WTC11 (cell line): ENCODE measurements at regions not wholly inside any gene's neighbourhood (a gene's known extent, or its start where the extent isn't known, plus 50 kb on each side); places are given as distances from the start of the nearest gene placed in this dataset.

Source experiments
- AFF4 ChIP-seq: sonication (generic); formaldehyde crosslinking; IDR thresholded peaks from 2 replicates; pipeline ENCODE4 v1.8.1; 2023; ENCODE audit warnings: mild to moderate bottlenecking, missing genetic modification reagents, borderline replicate concordance
- CREB1 ChIP-seq: sonication (generic); formaldehyde crosslinking; IDR thresholded peaks from 2 replicates; pipeline ENCODE4 v1.8.0; 2023; ENCODE audit warnings: mild to moderate bottlenecking, missing genetic modification reagents
- CTCF ChIP-seq: fragments of 200-600 bp; IDR thresholded peaks from 2 replicates; pipeline ENCODE4 v1.8.0; 2022; ENCODE audit warnings: antibody characterized with exemption
- ELF4 ChIP-seq: sonication (generic); formaldehyde crosslinking; IDR thresholded peaks from 2 replicates; pipeline ENCODE4 v1.8.1; 2022; ENCODE audit warnings: low read depth, mild to moderate bottlenecking, moderate library complexity, missing genetic modification reagents
- ETV6 ChIP-seq: sonication (generic); formaldehyde crosslinking; IDR thresholded peaks from 2 replicates; pipeline ENCODE4 v1.8.1; 2022; ENCODE audit warnings: mild to moderate bottlenecking, missing genetic modification reagents
- FOXK1 ChIP-seq: sonication (generic); formaldehyde crosslinking; IDR thresholded peaks from 2 replicates; pipeline ENCODE4 v1.8.0; 2022; ENCODE audit warnings: mild to moderate bottlenecking, moderate library complexity, missing genetic modification reagents
- FOXP4 ChIP-seq: sonication (generic); formaldehyde crosslinking; IDR thresholded peaks from 2 replicates; pipeline ENCODE4 v1.8.0; 2022; ENCODE audit warnings: mild to moderate bottlenecking, missing genetic modification reagents
- NFYB ChIP-seq: sonication (generic); formaldehyde crosslinking; conservative IDR thresholded peaks from 2 replicates; pipeline ENCODE4 v1.8.0; 2022; ENCODE audit warnings: low read depth, missing genetic modification reagents
- NR3C1 ChIP-seq: sonication (generic); formaldehyde crosslinking; conservative IDR thresholded peaks from 2 replicates; pipeline ENCODE4 v1.8.1; 2023; ENCODE audit warnings: low read depth, mild to moderate bottlenecking, missing genetic modification reagents
- SMAD3 ChIP-seq: sonication (generic); formaldehyde crosslinking; IDR thresholded peaks from 2 replicates; pipeline ENCODE4 v1.8.0; 2022; ENCODE audit warnings: missing genetic modification reagents, mild to moderate bottlenecking, borderline replicate concordance
- TEAD1 ChIP-seq: sonication (generic); formaldehyde crosslinking; IDR thresholded peaks from 2 replicates; pipeline ENCODE4 v1.8.0; 2022; ENCODE audit warnings: mild to moderate bottlenecking, missing genetic modification reagents
- USF2 ChIP-seq: sonication (generic); formaldehyde crosslinking; IDR thresholded peaks from 2 replicates; pipeline ENCODE4 v1.8.1; 2023; ENCODE audit warnings: mild to moderate bottlenecking, missing genetic modification reagents, moderate library complexity
- ZNF263 ChIP-seq: sonication (generic); formaldehyde crosslinking; IDR thresholded peaks from 2 replicates; pipeline ENCODE4 v1.8.1; 2022; ENCODE audit warnings: low read depth, mild to moderate bottlenecking, moderate library complexity, missing genetic modification reagents
- ZNF281 ChIP-seq: sonication (generic); formaldehyde crosslinking; IDR thresholded peaks from 2 replicates; pipeline ENCODE4 v1.8.0; 2023; ENCODE audit warnings: mild to moderate bottlenecking, missing genetic modification reagents

GRCh38 chr20:23222531-23223200 lies 127.9 kb upstream of the NXT1 start:
- TF ChIP-seq FOXP4 (CRISPR knock-in tag) (no peak), CTCF (no peak), ELF4 (no peak), AFF4 (CRISPR knock-in tag) (no peak), ZNF281 (CRISPR knock-in tag) (no peak), NFYB (CRISPR knock-in tag) (no peak), CREB1 (CRISPR knock-in tag) (no peak), TEAD1 (CRISPR knock-in tag) (no peak), SMAD3 (CRISPR knock-in tag) (no peak), FOXK1 (CRISPR knock-in tag) (no peak), ETV6 (CRISPR knock-in tag) (no peak), ZNF263 (CRISPR knock-in tag) (no peak), NR3C1 (no peak), USF2 (CRISPR knock-in tag) (no peak)
